ENCODE measurements at regions not wholly inside any gene's neighbourhood (a gene's known extent, or its start where the extent isn't known, plus 50 kb on each side); places are given as distances from the start of the nearest gene placed in this dataset.

GRCh38 chrX:42531441-42531840 is 246.5 kb downstream of the PPP1R2C start:
- no peaks in the 10 kb centered on the region for H3K4me1 ChIP-seq (ENCODE audit: low read depth, poor library complexity, severe bottlenecking)
- no peaks in the 10 kb centered on the region for H3K36me3 ChIP-seq (ENCODE audit: insufficient read depth)
- H3K4me2 ChIP-seq = no peak overlapping the region
- H4K20me1 ChIP-seq (ENCODE audit: insufficient read depth) = no peaks in the 10 kb centered on the region
- TF ChIP-seq, protein P1, sequence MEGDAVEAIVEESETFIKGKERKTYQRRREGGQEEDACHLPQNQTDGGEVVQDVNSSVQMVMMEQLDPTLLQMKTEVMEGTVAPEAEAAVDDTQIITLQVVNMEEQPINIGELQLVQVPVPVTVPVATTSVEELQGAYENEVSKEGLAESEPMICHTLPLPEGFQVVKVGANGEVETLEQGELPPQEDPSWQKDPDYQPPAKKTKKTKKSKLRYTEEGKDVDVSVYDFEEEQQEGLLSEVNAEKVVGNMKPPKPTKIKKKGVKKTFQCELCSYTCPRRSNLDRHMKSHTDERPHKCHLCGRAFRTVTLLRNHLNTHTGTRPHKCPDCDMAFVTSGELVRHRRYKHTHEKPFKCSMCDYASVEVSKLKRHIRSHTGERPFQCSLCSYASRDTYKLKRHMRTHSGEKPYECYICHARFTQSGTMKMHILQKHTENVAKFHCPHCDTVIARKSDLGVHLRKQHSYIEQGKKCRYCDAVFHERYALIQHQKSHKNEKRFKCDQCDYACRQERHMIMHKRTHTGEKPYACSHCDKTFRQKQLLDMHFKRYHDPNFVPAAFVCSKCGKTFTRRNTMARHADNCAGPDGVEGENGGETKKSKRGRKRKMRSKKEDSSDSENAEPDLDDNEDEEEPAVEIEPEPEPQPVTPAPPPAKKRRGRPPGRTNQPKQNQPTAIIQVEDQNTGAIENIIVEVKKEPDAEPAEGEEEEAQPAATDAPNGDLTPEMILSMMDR (conservative IDR thresholded peaks at IDR 0.05; ENCODE audit: low read depth, low read length) = no peak
- H3K27me3 ChIP-seq (ENCODE audit: insufficient read depth, low read depth) = no peaks in the 10 kb centered on the region
- no peak overlapping the region for H2AFZ ChIP-seq (ENCODE audit: low read depth)
- no peak overlapping the region for H3K27ac ChIP-seq
- no peak overlapping the region for H3K4me3 ChIP-seq (IDR thresholded peaks at IDR 0.05; ENCODE audit: insufficient read depth, low read depth, low read length)
- H3K79me2 ChIP-seq (ENCODE audit: insufficient read depth, low read depth) = no peaks in the 10 kb centered on the region
- H3K9ac ChIP-seq = no peak overlapping the region

GRCh38 chrX:42530027-42530426 is 247.9 kb downstream of the PPP1R2C start:
- TF ChIP-seq, protein P1 (conservative IDR thresholded peaks at IDR 0.05; ENCODE audit: low read depth, low read length) = no peak
- Histone ChIP-seq H2AFZ (ENCODE audit: low read depth) (no peak overlapping the region), H3K4me1 (ENCODE audit: low read depth, poor library complexity, severe bottlenecking) (no peaks in the 10 kb centered on the region), H4K20me1 (ENCODE audit: insufficient read depth) (no peaks in the 10 kb centered on the region), H3K9ac (no peak overlapping the region), H3K79me2 (ENCODE audit: insufficient read depth, low read depth) (no peaks in the 10 kb centered on the region), H3K36me3 (ENCODE audit: insufficient read depth) (no peaks in the 10 kb centered on the region), H3K27ac (no peak overlapping the region), H3K4me2 (no peak overlapping the region), H3K27me3 (ENCODE audit: insufficient read depth, low read depth) (no peaks in the 10 kb centered on the region), H3K4me3 (IDR thresholded peaks at IDR 0.05; ENCODE audit: insufficient read depth, low read depth, low read length) (no peak overlapping the region)

GRCh38 chrX:42524379-42524778 is 253.6 kb downstream of the PPP1R2C start:
- no peak overlapping the region for H2AFZ ChIP-seq (ENCODE audit: low read depth)
- no peak overlapping the region for H3K4me2 ChIP-seq
- no peaks in the 10 kb centered on the region for H4K20me1 ChIP-seq (ENCODE audit: insufficient read depth)
- TF ChIP-seq, protein P1 (conservative IDR thresholded peaks at IDR 0.05; ENCODE audit: low read depth, low read length) = no peak
- H3K4me3 ChIP-seq (IDR thresholded peaks at IDR 0.05; ENCODE audit: insufficient read depth, low read depth, low read length) = no peak overlapping the region
- no peaks in the 10 kb centered on the region for H3K27me3 ChIP-seq (ENCODE audit: insufficient read depth, low read depth)
- no peaks in the 10 kb centered on the region for H3K36me3 ChIP-seq (ENCODE audit: insufficient read depth)
- H3K27ac ChIP-seq = no peak overlapping the region
- H3K4me1 ChIP-seq (ENCODE audit: low read depth, poor library complexity, severe bottlenecking) = no peaks in the 10 kb centered on the region
- no peak overlapping the region for H3K9ac ChIP-seq
- H3K79me2 ChIP-seq (ENCODE audit: insufficient read depth, low read depth) = no peaks in the 10 kb centered on the region

GRCh38 chrX:42519666-42520231 is 258.2 kb downstream of the PPP1R2C start:
- Histone ChIP-seq H2AFZ (ENCODE audit: low read depth) (no peak overlapping the region), H3K79me2 (ENCODE audit: insufficient read depth, low read depth) (no peaks in the 10 kb centered on the region), H3K27ac (no peak overlapping the region), H3K27me3 (ENCODE audit: insufficient read depth, low read depth) (no peaks in the 10 kb centered on the region), H3K36me3 (ENCODE audit: insufficient read depth) (no peaks in the 10 kb centered on the region), H3K4me3 (IDR thresholded peaks at IDR 0.05; ENCODE audit: insufficient read depth, low read depth, low read length) (no peak overlapping the region), H3K4me1 (ENCODE audit: low read depth, poor library complexity, severe bottlenecking) (no peaks in the 10 kb centered on the region), H3K4me2 (no peak overlapping the region), H4K20me1 (ENCODE audit: insufficient read depth) (no peaks in the 10 kb centered on the region), H3K9ac (no peak overlapping the region)
- TF ChIP-seq, protein P1 (conservative IDR thresholded peaks at IDR 0.05; ENCODE audit: low read depth, low read length) = no peak

Measured in KMS-11 (cell line).